ENCODE measurements at regions not wholly inside any gene's neighbourhood (a gene's known extent, or its start where the extent isn't known, plus 50 kb on each side); places are given as distances from the start of the nearest gene placed in this dataset.

DNA sequence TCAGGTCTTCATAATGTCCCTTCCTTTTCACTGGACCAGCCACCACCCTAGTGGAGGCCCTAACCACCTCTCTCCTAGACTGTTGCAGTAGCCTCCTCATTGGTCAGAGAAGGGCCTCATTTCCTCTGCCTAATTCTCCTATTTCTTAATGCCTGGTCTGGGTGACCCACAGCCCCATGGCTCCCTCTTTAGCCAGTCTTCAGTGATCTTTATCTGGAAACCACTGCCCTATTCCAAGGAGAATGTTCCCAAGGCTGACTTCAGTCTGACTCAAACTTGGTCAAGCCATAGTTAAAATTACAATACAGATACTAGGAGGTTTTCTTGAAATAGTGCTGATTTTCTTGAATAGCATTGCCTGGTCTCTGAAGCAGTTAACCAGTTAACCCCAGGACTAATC lies 53.6 kb upstream of the PRPS1 start:
- TF ChIP-seq, protein P1, sequence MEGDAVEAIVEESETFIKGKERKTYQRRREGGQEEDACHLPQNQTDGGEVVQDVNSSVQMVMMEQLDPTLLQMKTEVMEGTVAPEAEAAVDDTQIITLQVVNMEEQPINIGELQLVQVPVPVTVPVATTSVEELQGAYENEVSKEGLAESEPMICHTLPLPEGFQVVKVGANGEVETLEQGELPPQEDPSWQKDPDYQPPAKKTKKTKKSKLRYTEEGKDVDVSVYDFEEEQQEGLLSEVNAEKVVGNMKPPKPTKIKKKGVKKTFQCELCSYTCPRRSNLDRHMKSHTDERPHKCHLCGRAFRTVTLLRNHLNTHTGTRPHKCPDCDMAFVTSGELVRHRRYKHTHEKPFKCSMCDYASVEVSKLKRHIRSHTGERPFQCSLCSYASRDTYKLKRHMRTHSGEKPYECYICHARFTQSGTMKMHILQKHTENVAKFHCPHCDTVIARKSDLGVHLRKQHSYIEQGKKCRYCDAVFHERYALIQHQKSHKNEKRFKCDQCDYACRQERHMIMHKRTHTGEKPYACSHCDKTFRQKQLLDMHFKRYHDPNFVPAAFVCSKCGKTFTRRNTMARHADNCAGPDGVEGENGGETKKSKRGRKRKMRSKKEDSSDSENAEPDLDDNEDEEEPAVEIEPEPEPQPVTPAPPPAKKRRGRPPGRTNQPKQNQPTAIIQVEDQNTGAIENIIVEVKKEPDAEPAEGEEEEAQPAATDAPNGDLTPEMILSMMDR (IDR thresholded peaks at IDR 0.05; ENCODE audit: extremely low read depth, missing control alignments): no peak
- no peak for DNase-seq (ENCODE audit: low spot score)

DNA sequence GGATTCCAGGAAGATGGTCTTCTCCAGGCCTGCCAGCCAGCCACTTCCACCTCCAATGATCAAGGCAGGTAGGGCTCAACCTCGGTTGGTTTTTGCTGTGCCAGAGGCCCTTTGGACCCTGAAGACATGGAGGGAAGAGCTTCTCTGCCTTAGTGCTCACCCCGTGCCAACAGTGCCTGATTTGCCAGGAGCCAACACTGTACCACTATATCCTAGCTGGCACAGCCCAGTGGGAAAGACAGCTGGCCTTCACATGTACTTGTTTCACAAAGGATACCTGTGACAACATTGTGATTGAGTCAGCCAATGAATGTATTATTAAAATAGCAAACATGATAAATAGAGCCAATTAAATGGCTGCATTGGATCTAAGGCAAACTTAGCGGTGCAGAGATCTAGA lies 51.9 kb upstream of the PRPS1 start:
- TF ChIP-seq, protein P1 (IDR thresholded peaks at IDR 0.05; ENCODE audit: extremely low read depth, missing control alignments): no peak
- no peak for DNase-seq (ENCODE audit: low spot score)

DNA sequence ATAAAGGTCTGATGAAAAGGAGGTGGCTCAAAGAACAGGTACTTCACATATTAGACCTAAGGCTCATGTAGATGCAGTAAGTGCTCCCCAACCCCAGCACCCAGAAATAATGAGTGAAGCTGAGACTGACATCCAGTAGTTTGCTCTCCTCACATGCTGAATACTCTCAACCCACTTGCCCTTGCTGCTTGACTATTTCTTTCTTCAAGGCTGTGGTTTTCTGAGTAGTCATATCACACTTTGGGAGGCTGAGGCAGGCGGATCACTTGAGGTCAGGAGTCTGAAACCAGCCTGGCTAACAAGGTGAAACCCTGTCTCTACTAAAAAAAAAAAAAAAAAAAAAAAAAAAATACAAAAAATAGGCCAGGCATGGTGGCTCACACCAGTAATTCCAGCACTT lies 51.5 kb upstream of the PRPS1 start:
- no peak for DNase-seq (ENCODE audit: low spot score)
- TF ChIP-seq, protein P1 (IDR thresholded peaks at IDR 0.05; ENCODE audit: extremely low read depth, missing control alignments): no peak

DNA sequence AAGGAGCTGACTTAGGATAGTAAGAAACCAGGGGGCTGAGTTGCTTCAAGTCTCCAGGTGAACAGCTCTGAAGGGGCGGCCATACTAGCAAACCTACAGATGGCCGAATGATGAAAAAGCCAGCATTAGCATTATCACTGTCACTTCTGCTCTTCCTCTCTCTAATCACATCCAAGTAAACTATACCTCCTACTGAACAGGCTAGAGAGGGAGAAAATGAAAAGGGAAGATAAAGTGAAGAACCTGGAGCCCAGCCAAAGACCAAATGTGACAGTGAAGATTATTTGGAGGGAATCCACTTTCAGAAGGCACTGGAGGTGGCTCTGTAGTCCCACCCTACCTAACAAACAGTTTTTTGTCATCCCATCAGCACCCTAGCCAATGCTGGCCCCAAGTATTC lies 50.4 kb upstream of the PRPS1 start:
- TF ChIP-seq, protein P1 (IDR thresholded peaks at IDR 0.05; ENCODE audit: extremely low read depth, missing control alignments): no peak
- no peak for DNase-seq (ENCODE audit: low spot score)

All from GM20000 (cell line).